Globus pallidus (tissue), 1 donor: ENCODE measurements at regions not wholly inside any gene's neighbourhood (a gene's known extent, or its start where the extent isn't known, plus 50 kb on each side); places are given as distances from the start of the nearest gene placed in this dataset.
"Not testable (repeated sequence)": the region's sequence is repeated elsewhere in the genome, so short reads cannot be mapped to it uniquely, and the experiment has no call there.

Source experiments
- DNase-seq: peaks from one replicate; pipeline ENCODE4 v3.0.0-alpha.2; 2015; ENCODE audit warnings: low spot score

- DNase-seq: no peak
Observed at GRCh38 chr16:54985156-54985555, 54.5 kb downstream of the IRX5 start.

GRCh38 chr16:54985668-54986067 is 55.0 kb downstream of the IRX5 start:
- DNase-seq: peak; percentile 7

- DNase-seq: peak; percentile 85
Observed at GRCh38 chr16:54986409-54986808, 55.7 kb downstream of the IRX5 start.

- peak; percentile 90 for DNase-seq
Observed at GRCh38 chr16:54987081-54987480, 56.4 kb downstream of the IRX5 start.

- DNase-seq: no peak
Observed at GRCh38 chr16:54991525-54991924, 60.9 kb downstream of the IRX5 start.

GRCh38 chr16:54991946-54992345 is 61.3 kb downstream of the IRX5 start:
- not testable (repeated sequence) for DNase-seq

- DNase-seq: no peak
Observed at GRCh38 chr16:54993106-54993895, 62.6 kb downstream of the IRX5 start.

- no peak for DNase-seq
Observed at GRCh38 chr16:54996186-54996585, 65.5 kb downstream of the IRX5 start.

- DNase-seq: no peak
Observed at GRCh38 chr16:54998834-54999233, 68.2 kb downstream of the IRX5 start.

- no peak for DNase-seq
Observed at GRCh38 chr16:54999481-54999880, 68.8 kb downstream of the IRX5 start.

- DNase-seq: no peak
Observed at GRCh38 chr16:55000595-55000994, 69.9 kb downstream of the IRX5 start.

- no peak for DNase-seq
Observed at GRCh38 chr16:55001931-55002330, 71.3 kb downstream of the IRX5 start.

GRCh38 chr16:55002419-55002818 is 71.8 kb downstream of the IRX5 start:
- no peak for DNase-seq

GRCh38 chr16:55003306-55003705 is 72.6 kb downstream of the IRX5 start:
- no peak for DNase-seq

- DNase-seq: peak; percentile 51
Observed at GRCh38 chr16:55003916-55004315, 73.3 kb downstream of the IRX5 start.

- DNase-seq: no peak
Observed at GRCh38 chr16:55007504-55007903, 76.8 kb downstream of the IRX5 start.

GRCh38 chr16:55008836-55009510 is 78.3 kb downstream of the IRX5 start:
- no peak for DNase-seq

- no peak for DNase-seq
Observed at GRCh38 chr16:55009581-55009980, 78.9 kb downstream of the IRX5 start.

GRCh38 chr16:55010492-55011160 is 80.0 kb downstream of the IRX5 start:
- DNase-seq: no peak

GRCh38 chr16:55012362-55012761 is 81.7 kb downstream of the IRX5 start:
- no peak for DNase-seq

- DNase-seq: no peak
Observed at GRCh38 chr16:55012793-55013192, 82.1 kb downstream of the IRX5 start.

- DNase-seq: no peak
Observed at GRCh38 chr16:55014022-55014421, 83.4 kb downstream of the IRX5 start.
